ENCODE measurements at regions not wholly inside any gene's neighbourhood (a gene's known extent, or its start where the extent isn't known, plus 50 kb on each side); places are given as distances from the start of the nearest gene placed in this dataset.

DNA sequence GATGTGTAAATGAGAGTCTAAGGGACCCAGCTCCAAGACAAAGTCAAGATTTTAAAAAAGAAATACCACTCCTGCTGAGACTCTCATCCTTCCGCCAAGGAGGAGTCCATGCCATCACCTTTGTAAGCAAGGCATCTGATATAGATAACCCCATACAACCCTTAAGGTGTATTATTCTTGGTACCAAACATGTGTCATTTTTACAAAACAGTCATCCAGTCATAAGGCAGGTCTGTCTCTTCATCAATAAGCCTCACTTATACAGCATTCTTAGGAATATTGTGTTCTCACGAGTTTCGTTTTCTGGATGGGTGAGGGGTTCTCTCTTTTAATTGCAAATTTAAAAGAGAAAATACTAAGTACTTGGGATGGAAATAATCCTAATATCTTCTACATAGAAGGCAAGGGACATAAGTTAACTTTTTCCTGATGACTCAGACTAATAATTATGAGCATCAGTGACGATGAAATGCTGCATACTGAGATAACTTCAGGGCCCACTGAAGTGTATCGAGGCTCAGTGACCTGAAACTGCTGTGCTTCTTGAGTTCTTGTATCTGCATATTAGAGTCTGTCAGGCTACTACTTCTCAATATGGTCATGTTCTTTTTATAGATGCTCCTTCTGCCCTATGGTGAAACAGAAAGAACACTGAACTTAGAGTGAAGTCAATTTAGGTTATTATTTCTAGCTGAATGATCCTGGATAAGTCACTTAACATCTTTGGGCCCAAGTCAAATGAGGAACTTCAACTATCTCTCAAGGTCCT, 166.6 kb downstream of the KLF12 start:
- DNase-seq (ENCODE audit: low spot score): no peak

- DNase-seq (ENCODE audit: low spot score): no peak
Observed at GRCh38 chr13:73966331-73966730, 167.9 kb downstream of the KLF12 start.

DNA sequence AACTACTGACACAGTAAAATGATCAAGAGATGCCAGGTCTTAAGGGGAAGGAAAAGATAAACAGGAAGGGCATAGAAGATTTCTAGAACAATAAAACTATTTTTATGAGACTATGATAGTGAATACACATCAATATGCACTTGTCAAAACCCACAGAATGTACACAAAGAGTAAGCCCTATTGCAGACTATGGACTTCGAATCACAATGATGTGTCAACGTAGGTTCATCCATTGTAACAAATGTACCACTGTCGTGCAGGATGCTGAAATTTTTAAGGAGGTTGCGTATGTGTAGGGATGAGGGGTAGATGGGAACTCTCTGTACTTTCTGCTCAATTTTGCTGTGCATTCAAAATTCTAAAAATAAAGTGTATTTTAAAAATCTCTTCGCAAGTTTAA, 171.9 kb downstream of the KLF12 start:
- DNase-seq (ENCODE audit: low spot score): no peak

- no peak for DNase-seq (ENCODE audit: low spot score)
Observed at GRCh38 chr13:73961181-73961580, 173.0 kb downstream of the KLF12 start.

- no peak for DNase-seq (ENCODE audit: low spot score)
Observed at GRCh38 chr13:73960474-73960873, 173.7 kb downstream of the KLF12 start.

DNA sequence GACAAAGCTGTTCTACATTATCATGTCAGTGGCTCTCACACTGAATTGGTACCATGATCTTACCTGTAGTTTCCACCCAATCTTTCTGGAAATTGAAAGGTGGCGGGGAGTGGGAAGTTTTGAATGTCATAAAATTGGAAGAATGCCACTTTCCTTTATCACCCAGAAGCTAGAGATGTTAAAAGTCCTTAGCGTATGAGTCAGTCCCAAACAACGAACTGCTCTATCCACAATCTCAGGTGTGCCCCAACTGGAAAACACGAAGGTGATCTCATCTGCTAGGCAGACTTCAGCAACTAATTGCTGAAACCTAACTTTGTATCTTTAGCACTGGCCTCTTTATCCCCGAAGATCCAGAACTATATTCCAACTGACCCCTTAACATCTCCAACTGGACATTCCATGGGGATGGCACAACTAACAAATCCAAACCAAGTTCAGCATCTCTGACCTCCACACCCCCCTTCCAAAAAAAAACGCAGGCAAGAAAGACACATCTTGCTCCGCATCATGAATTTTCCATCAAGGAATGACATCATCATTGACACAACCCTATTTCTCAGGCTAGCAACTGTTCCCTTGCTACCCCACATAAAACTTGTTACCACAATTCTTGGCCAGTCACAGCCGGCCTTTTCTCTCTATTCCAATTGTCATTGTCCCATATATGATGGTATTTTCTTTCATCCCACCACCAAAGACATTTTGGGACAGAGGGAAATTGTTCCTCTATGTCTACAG, 175.4 kb downstream of the KLF12 start:
- DNase-seq (ENCODE audit: low spot score): peak; percentile 63

DNA sequence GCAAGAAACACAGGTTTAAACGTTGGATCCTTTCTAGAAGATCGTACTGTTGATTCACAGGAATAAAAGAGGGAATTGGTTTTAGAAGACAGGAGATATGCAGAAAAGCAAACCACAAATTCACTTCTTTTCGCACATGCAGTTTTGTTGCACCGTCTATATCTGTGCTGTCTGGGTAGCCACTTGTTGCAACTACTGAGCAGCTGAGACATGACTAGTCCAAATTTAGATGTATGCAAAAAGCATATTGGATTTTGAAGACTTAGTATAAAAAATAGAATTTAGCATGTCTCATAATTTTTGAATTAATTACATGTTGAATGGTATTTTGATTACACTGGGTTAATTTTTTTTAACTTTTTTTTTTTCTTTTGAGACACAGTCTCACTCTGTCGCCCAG, 176.3 kb downstream of the KLF12 start:
- DNase-seq (ENCODE audit: low spot score): no peak

GRCh38 chr13:73956795-73957408, 177.3 kb downstream of the KLF12 start:
- DNase-seq (ENCODE audit: low spot score): no peak

DNA sequence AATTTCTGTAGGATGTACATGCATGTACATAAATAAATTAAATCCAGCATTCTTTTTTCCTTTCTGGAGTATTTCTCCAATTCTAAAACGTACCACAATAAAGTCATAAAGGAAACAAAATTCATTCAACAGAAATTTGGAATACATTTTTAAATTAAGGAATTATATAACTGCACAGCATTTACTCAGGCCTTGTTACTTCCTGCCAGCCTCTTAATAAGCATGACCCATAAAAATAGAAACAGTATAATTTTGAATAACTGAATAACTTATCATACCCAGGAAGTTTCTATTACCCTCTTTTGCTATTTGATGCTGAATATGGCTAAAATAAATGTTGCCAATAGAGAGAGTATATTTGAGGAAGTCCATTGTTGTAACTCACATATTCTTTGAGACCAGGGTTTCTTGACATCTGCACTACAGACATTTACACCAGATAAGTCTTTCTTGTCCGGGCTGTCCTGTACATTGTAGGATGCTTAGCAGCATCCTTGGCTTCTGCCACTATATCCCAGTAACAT, 178.2 kb downstream of the KLF12 start:
- no peak for DNase-seq (ENCODE audit: low spot score)

DNA sequence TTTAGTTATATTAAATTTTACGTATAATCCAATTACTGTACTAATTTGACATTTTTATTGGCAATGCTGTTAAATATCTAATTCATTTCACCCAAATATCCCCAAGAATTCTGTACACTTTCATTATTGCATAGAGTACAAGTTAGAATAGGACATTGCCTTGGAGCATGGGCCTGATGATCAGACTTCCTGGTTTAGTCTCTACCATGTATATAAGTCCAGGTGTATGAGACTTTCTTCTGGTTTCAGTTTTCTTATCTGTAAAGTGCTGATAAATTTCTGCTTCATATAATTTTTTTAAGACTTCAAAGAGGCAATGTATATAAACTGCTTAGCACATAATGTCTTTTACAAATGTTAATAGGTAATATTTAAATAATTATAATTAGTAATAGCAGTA, 179.4 kb downstream of the KLF12 start:
- DNase-seq (ENCODE audit: low spot score): no peak

GRCh38 chr13:73952648-73953047, 181.6 kb downstream of the KLF12 start:
- no peak for DNase-seq (ENCODE audit: low spot score)

- DNase-seq (ENCODE audit: low spot score): no peak
Observed at GRCh38 chr13:73948848-73949529, 185.2 kb downstream of the KLF12 start.

- DNase-seq (ENCODE audit: low spot score): no peak
Observed at GRCh38 chr13:73945871-73946270, 188.3 kb downstream of the KLF12 start.

- no peak for DNase-seq (ENCODE audit: low spot score)
Observed at GRCh38 chr13:73945382-73945781, 188.8 kb downstream of the KLF12 start.

DNA sequence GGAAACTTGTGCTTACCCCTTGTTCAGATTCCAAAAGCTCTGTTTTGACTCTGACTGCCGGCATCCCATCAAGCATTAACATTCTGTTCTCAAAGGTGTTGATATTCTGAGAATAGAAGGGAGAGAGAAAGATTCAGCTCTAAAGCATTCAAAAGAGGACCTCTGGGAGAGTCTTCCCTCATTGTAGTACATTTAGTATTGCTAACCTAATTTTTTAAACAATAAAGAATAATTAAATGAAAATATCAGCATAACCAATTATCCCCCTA, 190.3 kb downstream of the KLF12 start:
- DNase-seq (ENCODE audit: low spot score): no peak

GRCh38 chr13:73943137-73943964, 190.9 kb downstream of the KLF12 start:
- no peak for DNase-seq (ENCODE audit: low spot score)

GRCh38 chr13:73941752-73942151, 192.5 kb downstream of the KLF12 start:
- no peak for DNase-seq (ENCODE audit: low spot score)

GRCh38 chr13:73940098-73940497, 194.1 kb downstream of the KLF12 start:
- DNase-seq (ENCODE audit: low spot score): no peak

DNA sequence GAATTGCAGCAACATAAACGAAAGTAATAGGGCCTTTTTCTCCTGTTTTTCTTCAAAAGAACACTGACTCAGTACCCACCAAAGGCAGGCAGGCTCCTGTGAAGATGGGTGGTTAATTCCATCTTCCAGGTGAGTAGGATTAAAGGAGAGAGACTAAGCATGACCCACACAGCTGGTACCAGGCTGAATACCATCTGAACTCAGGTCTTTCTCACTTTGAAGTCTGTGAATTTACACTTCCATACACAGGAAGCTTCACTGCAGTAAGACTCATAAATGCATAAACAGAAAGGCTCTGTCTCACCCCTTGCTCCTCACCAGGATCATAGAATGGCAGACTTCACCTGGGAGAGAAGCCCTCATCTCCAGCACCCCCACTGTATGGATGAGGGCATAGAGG, 194.6 kb downstream of the KLF12 start:
- no peak for DNase-seq (ENCODE audit: low spot score)

GRCh38 chr13:73939071-73939380, 195.2 kb downstream of the KLF12 start:
- DNase-seq (ENCODE audit: low spot score): no peak

DNA sequence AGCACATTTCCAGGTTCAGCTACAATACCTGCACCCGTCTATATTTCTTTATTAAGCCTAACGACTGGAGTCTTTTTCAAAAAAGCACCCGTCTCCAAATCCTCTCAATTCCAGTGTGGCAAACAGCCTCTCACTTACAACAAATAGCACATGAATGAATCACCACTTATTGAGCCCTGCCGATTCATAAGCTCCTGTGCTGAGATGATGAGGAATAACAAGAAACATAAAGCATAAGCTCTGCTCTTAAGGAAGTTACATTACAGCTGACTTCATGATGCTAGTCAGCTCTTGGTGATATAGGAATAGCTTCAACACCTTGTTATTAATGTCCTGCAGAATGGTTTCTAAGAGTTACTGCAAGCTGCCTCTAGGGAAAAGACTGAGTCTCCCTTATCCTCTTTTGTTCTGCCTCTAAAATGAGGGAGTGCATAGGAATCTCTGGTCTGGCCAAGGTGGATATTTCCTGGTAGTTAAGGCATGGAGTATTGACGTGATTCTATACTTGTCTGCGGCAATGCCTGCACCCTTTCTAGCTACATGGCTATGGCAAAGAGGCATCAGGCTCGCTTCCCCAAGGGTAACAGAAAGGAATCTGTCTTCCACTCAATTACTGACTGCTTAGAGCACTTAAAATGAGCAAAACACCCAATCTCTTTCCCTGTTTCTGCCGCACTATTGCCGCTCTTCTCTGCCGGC, 195.7 kb downstream of the KLF12 start:
- peak; percentile 57 for DNase-seq (ENCODE audit: low spot score)

Data from HT-29 (cell line).